HG02943 (cell line): ENCODE measurements at regions not wholly inside any gene's neighbourhood (a gene's known extent, or its start where the extent isn't known, plus 50 kb on each side); places are given as distances from the start of the nearest gene placed in this dataset.

ENCODE experiments used
- ATAC-seq: cut with Tn5 transposase; IDR thresholded peaks from one replicate; pipeline ENCODE4 v1.9.1; 2021; ENCODE audit warnings: mild to moderate bottlenecking, low read depth, moderate library complexity; ENCODE audit not compliant: unreplicated experiment

GRCh38 chr5:173689171-173689736 lies 72.8 kb upstream of the BOD1 start:
- ATAC-seq = no peak

- no peak for ATAC-seq
These were observed 73.4 kb upstream of the BOD1 start for GRCh38 chr5:173689737-173690360.

- ATAC-seq = no peak
These were observed 75.5 kb upstream of the BOD1 start for GRCh38 chr5:173691931-173692330.

GRCh38 chr5:173693670-173694069 lies 77.2 kb upstream of the BOD1 start:
- no peak for ATAC-seq

GRCh38 chr5:173696216-173696615 lies 79.8 kb upstream of the BOD1 start:
- no peak for ATAC-seq

GRCh38 chr5:173697931-173698579 lies 81.6 kb upstream of the BOD1 start:
- ATAC-seq = no peak

GRCh38 chr5:173699966-173700365 lies 83.5 kb upstream of the BOD1 start:
- ATAC-seq = no peak

GRCh38 chr5:173703466-173703865 lies 87.0 kb upstream of the BOD1 start:
- ATAC-seq = no peak

GRCh38 chr5:173704615-173705511 lies 88.4 kb upstream of the BOD1 start:
- no peak for ATAC-seq

- no peak for ATAC-seq
These were observed 89.1 kb upstream of the BOD1 start for GRCh38 chr5:173705512-173706044.

GRCh38 chr5:173706700-173707099 lies 90.2 kb upstream of the BOD1 start:
- no peak for ATAC-seq

GRCh38 chr5:173707392-173707791 lies 90.9 kb upstream of the BOD1 start:
- no peak for ATAC-seq

GRCh38 chr5:173709145-173709544 lies 92.7 kb upstream of the BOD1 start:
- no peak for ATAC-seq

- no peak for ATAC-seq
These were observed 93.3 kb upstream of the BOD1 start for GRCh38 chr5:173709761-173710160.

- ATAC-seq = no peak
These were observed 94.1 kb upstream of the BOD1 start for GRCh38 chr5:173710528-173710927.

- no peak for ATAC-seq
These were observed 95.0 kb upstream of the BOD1 start for GRCh38 chr5:173711466-173711865.

- no peak for ATAC-seq
These were observed 96.2 kb upstream of the BOD1 start for GRCh38 chr5:173712609-173713175.

- no peak for ATAC-seq
These were observed 98.3 kb upstream of the BOD1 start for GRCh38 chr5:173714551-173715428.

GRCh38 chr5:173715607-173716006 lies 99.2 kb upstream of the BOD1 start:
- no peak for ATAC-seq
